KMS-11 (cell line): ENCODE measurements at regions not wholly inside any gene's neighbourhood (a gene's known extent, or its start where the extent isn't known, plus 50 kb on each side); places are given as distances from the start of the nearest gene placed in this dataset.
"Not testable (repeated sequence)": the region's sequence is repeated elsewhere in the genome, so short reads cannot be mapped to it uniquely, and the experiment has no call there.

Source experiments
- H2AFZ ChIP-seq: fragments of 200-600 bp; sonication (generic); 2 replicates; pipeline ENCODE4 v1.6.1; 2016; ENCODE audit warnings: antibody characterized with exemption, mixed run types, low read depth
- H3K27ac ChIP-seq: fragments of 200-600 bp; sonication (generic); 2 replicates; pipeline ENCODE4 v1.6.1; 2016; ENCODE audit warnings: mild to moderate bottlenecking, mixed run types
- H3K27me3 ChIP-seq: fragments of 200-600 bp; sonication (generic); 2 replicates; pipeline ENCODE4 v1.6.1; 2017; ENCODE audit warnings: mild to moderate bottlenecking, low read depth, mixed run types, moderate library complexity; ENCODE audit not compliant: insufficient read depth
- H3K36me3 ChIP-seq: fragments of 200-600 bp; sonication (generic); 2 replicates; pipeline ENCODE4 v1.6.1; 2017; ENCODE audit warnings: mild to moderate bottlenecking, mixed run types; ENCODE audit not compliant: insufficient read depth
- H3K4me1 ChIP-seq: fragments of 200-600 bp; sonication (generic); 2 replicates; pipeline ENCODE4 v1.6.1; 2016; ENCODE audit warnings: mild to moderate bottlenecking, low read depth, mixed run types; ENCODE audit not compliant: poor library complexity, severe bottlenecking
- H3K4me2 ChIP-seq: fragments of 200-600 bp; sonication (generic); 2 replicates; pipeline ENCODE4 v1.7.0; 2016; ENCODE audit warnings: mild to moderate bottlenecking, mixed run types
- H3K4me3 ChIP-seq: fragments of 200-600 bp; sonication (generic); IDR thresholded peaks from 2 replicates; pipeline ENCODE4 v1.6.1; 2017; ENCODE audit warnings: low read depth, low read length, mixed read lengths; ENCODE audit not compliant: insufficient read depth
- H3K79me2 ChIP-seq: fragments of 200-600 bp; sonication (generic); 2 replicates; pipeline ENCODE4 v1.6.1; 2016; ENCODE audit warnings: low read depth, mixed run types; ENCODE audit not compliant: insufficient read depth
- H3K9ac ChIP-seq: fragments of 200-600 bp; sonication (generic); 2 replicates; pipeline ENCODE4 v1.6.1; 2016; ENCODE audit warnings: mild to moderate bottlenecking, mixed run types
- H4K20me1 ChIP-seq: fragments of 200-600 bp; sonication (generic); 2 replicates; pipeline ENCODE4 v1.6.1; 2016; ENCODE audit warnings: mild to moderate bottlenecking, mixed run types; ENCODE audit not compliant: insufficient read depth
- TF ChIP-seq, protein P1 (sequence below): fragments of 200-600 bp; sonication (generic); conservative IDR thresholded peaks from 2 replicates; pipeline ENCODE4 v1.6.1; 2017; ENCODE audit warnings: low read depth, mild to moderate bottlenecking, antibody characterized with exemption, low read length, moderate library complexity, mixed read lengths

DNA sequence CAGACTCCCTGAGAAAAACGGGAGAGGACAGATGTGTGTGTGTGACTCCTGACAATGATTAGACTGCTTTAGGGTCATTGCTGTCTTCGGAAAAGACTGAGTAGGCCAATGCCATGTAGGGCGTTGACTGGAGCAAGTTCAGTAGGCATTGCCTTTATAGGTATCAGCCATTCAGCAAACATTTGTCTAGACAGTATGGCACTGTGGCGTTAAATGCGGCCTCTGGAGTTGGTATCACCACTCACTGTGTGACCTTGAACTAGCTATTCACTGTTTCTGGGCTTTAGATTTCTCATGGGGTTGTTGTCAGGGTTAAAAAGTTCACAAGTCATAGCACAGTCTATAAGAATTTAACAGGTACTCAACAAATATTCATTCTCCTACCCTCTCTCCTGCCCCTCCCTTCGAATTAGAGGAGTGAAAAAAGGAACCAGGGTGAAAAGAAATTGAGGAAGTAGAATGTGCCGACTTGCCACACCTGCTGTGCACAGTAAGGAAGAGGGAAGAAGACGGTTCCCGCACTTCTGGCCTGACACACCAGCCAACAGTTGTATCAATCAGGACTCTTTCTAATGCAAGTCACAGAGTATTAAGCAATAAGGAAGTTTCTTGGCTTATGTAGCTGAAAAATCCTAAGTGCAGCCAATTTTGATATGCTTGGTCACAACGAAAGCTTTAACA is 83.2 kb upstream of the PLAC8 start:
- Histone ChIP-seq H3K27ac (no peak overlapping the region), H2AFZ (no peak overlapping the region)
- TF ChIP-seq, protein P1, sequence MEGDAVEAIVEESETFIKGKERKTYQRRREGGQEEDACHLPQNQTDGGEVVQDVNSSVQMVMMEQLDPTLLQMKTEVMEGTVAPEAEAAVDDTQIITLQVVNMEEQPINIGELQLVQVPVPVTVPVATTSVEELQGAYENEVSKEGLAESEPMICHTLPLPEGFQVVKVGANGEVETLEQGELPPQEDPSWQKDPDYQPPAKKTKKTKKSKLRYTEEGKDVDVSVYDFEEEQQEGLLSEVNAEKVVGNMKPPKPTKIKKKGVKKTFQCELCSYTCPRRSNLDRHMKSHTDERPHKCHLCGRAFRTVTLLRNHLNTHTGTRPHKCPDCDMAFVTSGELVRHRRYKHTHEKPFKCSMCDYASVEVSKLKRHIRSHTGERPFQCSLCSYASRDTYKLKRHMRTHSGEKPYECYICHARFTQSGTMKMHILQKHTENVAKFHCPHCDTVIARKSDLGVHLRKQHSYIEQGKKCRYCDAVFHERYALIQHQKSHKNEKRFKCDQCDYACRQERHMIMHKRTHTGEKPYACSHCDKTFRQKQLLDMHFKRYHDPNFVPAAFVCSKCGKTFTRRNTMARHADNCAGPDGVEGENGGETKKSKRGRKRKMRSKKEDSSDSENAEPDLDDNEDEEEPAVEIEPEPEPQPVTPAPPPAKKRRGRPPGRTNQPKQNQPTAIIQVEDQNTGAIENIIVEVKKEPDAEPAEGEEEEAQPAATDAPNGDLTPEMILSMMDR: no peak

DNA sequence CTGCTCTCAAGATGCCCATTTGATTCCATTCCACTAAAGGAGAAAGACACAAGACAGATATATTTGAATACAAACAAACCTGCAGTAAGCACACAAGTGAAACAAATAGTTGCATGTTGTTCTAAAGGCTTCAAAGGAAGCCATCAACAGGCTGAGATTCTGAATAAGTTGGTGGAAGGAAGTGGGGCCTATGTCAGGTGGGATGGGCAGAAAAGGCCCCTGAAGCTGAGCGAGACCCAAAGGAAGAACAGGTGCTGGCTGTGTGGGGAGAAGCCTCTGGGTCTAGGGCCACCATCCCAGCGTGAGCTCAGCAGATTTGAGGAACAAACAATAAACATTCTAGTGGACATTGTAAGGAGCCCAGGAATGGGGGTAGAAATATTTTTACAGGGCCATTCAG is 82.4 kb upstream of the PLAC8 start:
- Histone ChIP-seq H3K4me2 (no peak overlapping the region), H2AFZ (no peak overlapping the region), H3K79me2 (no peaks in the 10 kb centered on the region), H3K4me3 (no peak overlapping the region), H3K4me1 (no peaks in the 10 kb centered on the region), H3K27ac (no peak overlapping the region), H4K20me1 (no peaks in the 10 kb centered on the region), H3K9ac (no peak overlapping the region), H3K27me3 (no peaks in the 10 kb centered on the region), H3K36me3 (no peaks in the 10 kb centered on the region)
- TF ChIP-seq, protein P1: no peak

More for the DNA sequence above, 83.2 kb upstream of the PLAC8 start:
- H3K27me3 ChIP-seq: no peaks in the 10 kb centered on the region
- H3K4me3 ChIP-seq: no peak overlapping the region
- H3K79me2 ChIP-seq: no peaks in the 10 kb centered on the region
- H4K20me1 ChIP-seq: no peaks in the 10 kb centered on the region
- no peak overlapping the region for H3K4me2 ChIP-seq
- H3K9ac ChIP-seq: no peak overlapping the region
- H3K36me3 ChIP-seq: no peaks in the 10 kb centered on the region
- H3K4me1 ChIP-seq: no peaks in the 10 kb centered on the region

DNA sequence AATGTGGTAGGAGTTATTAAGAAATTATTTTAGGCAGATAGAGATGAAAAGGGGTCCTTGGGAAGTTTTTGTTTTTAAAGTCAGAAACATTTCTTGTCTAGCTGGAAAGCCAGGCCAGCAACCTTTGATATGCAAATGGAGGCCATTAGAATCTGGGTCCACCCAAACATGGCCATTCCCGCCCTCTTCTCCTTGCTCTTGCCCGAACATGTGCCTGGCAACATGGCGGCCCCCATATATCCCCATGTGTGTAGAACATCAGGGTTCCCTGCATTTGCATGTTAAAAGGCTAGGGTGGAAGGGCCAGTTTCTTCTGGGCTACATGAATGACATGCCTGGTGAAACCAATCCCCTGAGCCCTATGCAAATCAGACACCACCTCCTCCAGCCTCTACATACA is 80.7 kb upstream of the PLAC8 start:
- H3K9ac ChIP-seq: no peak overlapping the region
- H4K20me1 ChIP-seq: no peaks in the 10 kb centered on the region
- H3K79me2 ChIP-seq: no peaks in the 10 kb centered on the region
- H3K4me2 ChIP-seq: no peak overlapping the region
- no peak overlapping the region for H2AFZ ChIP-seq
- TF ChIP-seq, protein P1: no peak
- H3K36me3 ChIP-seq: no peaks in the 10 kb centered on the region
- H3K4me1 ChIP-seq: no peaks in the 10 kb centered on the region
- H3K4me3 ChIP-seq: no peak overlapping the region
- no peak overlapping the region for H3K27ac ChIP-seq
- no peaks in the 10 kb centered on the region for H3K27me3 ChIP-seq

- not testable (repeated sequence) for H3K9ac ChIP-seq, H2AFZ ChIP-seq
Observed at GRCh38 chr4:83194588-83194987, 80.1 kb upstream of the PLAC8 start.

GRCh38 chr4:83192634-83193033 is 78.1 kb upstream of the PLAC8 start:
- Histone ChIP-seq H3K36me3 (no peaks in the 10 kb centered on the region), H2AFZ (no peak overlapping the region), H3K4me2 (no peak overlapping the region), H3K27me3 (no peaks in the 10 kb centered on the region), H3K27ac (no peak overlapping the region), H3K4me3 (no peak overlapping the region), H4K20me1 (no peaks in the 10 kb centered on the region), H3K79me2 (no peaks in the 10 kb centered on the region), H3K9ac (no peak overlapping the region), H3K4me1 (no peaks in the 10 kb centered on the region)
- TF ChIP-seq, protein P1: no peak

More at GRCh38 chr4:83194588-83194987, 80.1 kb upstream of the PLAC8 start:
- H3K4me2 ChIP-seq, H3K36me3 ChIP-seq, H3K27me3 ChIP-seq, H3K4me1 ChIP-seq, H3K79me2 ChIP-seq, H4K20me1 ChIP-seq, H3K27ac ChIP-seq, H3K4me3 ChIP-seq: not testable (repeated sequence)
